ENCODE measurements at regions not wholly inside any gene's neighbourhood (a gene's known extent, or its start where the extent isn't known, plus 50 kb on each side); places are given as distances from the start of the nearest gene placed in this dataset.

GRCh38 chr2:122216071-122216470 is 460.6 kb downstream of the TSN start:
- no peak for DNase-seq

- no peak for DNase-seq
These were observed 461.4 kb downstream of the TSN start for GRCh38 chr2:122216901-122217300.

DNA sequence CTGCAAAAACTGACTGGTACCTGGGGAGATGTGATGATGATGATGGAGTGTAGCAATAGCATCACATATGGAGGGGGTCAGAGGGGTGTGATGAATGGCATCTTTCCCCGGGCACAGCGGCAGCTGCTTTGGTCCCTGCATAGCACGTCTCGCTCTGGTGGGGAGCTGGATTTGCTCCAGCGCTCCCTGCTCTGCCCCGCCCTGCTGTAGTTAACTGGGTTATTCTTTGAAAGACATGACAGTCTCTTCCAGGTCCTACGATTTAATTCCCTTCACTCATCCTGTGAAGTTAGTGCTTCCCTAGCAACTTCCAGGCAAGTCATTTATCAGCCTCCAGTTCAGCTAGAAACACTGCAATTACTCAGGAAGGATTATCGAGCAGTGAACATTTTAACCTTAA is 463.1 kb downstream of the TSN start:
- peak in 2 of 56 donors; percentile 7 to 16 for DNase-seq

DNA sequence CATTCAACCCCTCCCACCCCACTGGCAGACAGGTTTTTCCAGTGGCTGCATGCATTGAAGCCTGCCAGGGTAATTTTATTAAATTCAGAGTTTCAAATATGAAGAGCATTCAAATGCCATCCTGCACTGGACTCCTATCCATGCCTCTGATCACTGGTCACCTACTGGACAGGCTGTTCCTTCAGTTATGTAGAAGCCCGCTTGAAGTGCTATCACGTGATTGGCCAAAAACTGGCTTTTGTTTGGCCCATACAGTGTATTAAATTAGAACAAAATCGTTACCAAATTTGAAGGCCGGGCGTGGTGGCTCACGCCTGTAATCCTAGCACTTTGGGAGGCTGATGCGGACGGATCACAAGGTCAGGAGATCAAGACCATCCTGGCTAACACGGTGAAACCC is 464.1 kb downstream of the TSN start:
- no peak for DNase-seq

- DNase-seq: no peak
These were observed 466.2 kb downstream of the TSN start for GRCh38 chr2:122221665-122222064.

- no peak for DNase-seq
These were observed 475.8 kb downstream of the TSN start for GRCh38 chr2:122231296-122231695.

DNA sequence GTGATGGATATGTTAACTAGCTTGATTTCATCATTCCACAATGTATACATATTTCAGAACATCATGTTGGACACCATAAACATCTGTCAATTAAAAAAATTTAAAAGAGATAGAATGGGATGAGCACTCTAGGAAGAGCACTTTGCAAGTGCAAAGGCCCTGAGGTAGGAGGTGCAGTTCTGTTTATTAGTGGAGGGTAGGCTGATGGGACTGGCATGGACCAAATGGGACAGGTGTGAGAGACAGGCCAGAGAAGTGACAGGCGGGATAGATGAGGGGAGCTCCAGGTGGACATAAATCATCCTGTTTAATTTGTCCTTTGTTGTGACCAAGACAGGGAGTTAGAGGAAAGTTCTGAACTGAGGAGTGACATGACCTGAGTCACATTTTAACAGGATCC is 477.9 kb downstream of the TSN start:
- no peak for DNase-seq

- DNase-seq: peak in 1 of 56 donors; percentile 25
These were observed 480.9 kb downstream of the TSN start for GRCh38 chr2:122236152-122236874.

DNA sequence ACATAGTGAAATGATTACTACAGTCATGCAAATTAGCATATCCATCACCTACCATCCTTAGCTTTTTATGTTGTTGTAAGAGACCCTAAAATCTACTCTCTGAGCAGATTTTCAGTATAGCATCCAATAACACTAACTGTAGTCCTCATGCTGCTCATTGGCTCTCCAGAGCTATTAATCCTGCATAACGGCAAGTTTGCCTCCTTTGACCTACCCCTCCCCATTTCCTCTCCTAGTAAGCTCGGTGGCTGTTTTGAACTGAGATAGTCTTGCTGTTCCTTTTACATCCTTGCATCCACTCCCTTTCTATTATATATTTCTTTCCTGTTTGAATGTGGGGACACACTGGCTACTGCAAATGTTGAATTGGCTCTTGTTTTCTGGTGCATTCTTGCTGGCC is 481.5 kb downstream of the TSN start:
- no peak for DNase-seq

- DNase-seq: no peak
These were observed 482.0 kb downstream of the TSN start for GRCh38 chr2:122237450-122237849.

DNA sequence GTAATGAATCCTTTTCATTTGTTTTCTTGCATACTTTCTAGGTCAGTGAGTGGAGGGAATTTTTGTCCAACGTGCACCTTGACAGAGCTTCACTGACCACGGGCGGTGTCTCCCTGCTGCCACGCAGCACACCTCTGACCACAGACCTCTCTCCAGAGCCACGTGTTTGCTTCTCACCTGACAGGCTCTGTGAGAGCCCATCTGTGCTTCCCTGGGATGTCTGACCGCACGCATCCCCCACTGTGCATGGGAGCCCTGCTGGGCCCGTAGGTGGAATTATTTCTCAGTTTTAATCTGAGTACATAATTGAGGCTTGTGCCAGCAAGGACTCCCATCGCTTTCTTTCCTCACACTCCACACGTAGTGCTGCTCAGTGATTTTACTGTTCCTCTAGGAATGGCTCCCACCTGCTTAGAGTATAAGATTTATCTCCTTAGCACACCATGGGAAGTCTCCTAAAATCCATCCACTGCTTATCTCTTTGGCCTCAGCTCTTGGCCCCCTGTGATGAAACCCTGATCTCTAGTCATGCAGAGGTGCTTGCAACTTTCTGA is 482.6 kb downstream of the TSN start:
- no peak for DNase-seq

GRCh38 chr2:122239440-122239839 is 484.0 kb downstream of the TSN start:
- DNase-seq: no peak

DNA sequence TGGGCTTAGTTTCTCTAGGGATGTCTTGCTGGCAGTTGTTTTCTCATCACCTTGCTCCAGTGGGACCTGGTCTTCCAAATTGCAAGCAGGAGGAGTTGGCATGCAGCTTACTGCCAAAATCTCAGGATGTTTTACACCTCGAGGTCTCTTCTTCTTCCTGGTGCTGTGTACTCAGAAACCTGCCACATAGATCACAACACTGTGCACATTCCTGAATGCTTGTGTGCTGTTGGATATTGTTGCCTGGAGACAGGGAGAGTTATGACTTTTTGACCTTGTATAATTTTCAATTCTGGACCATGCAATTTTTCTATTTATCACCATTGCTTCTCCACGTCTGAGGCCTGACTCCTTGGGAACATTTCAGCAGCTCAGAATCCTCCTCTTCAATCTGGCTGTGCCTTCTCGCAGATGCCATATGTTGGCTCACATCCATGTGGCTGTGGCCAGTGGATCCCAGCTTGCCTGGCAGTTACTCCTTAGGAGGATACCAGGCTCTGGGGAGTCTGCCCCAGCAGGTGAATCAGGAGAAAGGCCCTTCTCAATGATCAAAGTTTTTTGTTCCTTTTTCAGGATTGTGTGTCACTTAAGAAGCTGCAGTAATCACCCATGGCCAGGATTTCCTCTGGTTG is 489.3 kb downstream of the TSN start:
- DNase-seq: no peak

- no peak for DNase-seq
These were observed 494.2 kb downstream of the TSN start for GRCh38 chr2:122249673-122250072.

- DNase-seq: no peak
These were observed 495.7 kb downstream of the TSN start for GRCh38 chr2:122251158-122251557.

- DNase-seq: no peak
These were observed 496.1 kb downstream of the TSN start for GRCh38 chr2:122251566-122251965.

DNA sequence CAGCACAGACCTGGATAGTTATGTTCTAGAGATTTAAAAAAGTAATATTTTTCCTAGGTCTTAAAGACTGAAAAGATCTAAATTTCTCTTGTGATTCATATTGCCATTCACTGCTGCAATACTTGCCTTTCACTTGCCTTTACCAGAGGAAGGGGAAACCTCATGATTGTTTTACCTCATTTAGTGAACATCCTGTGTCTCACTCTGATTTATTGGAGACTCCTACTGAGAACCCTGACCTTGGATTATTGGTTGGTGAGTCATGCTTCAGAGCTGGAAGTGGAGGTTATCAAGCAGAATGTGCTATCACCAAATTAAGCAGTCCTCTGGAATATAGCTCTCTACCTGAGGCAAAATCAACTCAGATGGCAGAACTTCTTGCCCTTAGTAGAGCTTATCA is 500.5 kb downstream of the TSN start:
- no peak for DNase-seq

- no peak for DNase-seq
These were observed 506.5 kb downstream of the TSN start for GRCh38 chr2:122261911-122262310.

GRCh38 chr2:122263746-122264145 is 508.3 kb downstream of the TSN start:
- DNase-seq: no peak

DNA sequence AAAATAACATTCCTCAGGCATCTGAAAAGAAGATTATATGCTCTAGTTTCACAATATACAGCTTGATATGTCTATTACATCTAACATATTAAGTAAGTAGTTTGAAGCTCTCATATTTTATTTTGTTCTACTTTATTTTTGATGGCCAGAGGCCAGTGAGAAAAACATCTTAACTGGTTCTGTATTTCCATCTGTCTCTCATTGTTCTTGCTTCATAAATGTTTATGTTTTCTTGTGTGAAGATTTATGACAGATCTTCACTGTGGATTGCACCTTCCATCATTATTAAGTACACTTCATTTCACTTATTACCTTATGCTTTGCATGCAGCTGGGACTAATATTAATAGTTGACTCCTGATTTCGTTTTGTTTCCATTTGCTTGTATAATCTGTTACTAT is 511.2 kb downstream of the TSN start:
- no peak for DNase-seq

DNA sequence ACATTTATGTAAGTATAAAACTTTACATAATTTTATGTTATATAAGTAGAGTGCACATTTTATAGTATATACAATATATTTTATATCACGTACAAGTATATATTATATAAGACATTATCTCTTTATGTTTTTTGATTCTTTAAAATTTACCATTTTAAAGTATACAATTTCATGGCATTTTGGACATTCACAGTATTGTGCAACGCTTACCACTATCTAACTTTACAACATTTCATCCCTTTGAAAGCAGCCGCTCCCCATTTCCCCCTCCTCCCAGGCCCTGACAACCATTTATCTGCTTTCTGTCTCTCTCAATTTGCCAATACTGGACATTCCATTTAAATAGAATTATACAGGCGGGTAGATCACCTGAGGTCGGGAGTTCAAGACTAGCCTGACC is 512.5 kb downstream of the TSN start:
- DNase-seq: no peak

DNA sequence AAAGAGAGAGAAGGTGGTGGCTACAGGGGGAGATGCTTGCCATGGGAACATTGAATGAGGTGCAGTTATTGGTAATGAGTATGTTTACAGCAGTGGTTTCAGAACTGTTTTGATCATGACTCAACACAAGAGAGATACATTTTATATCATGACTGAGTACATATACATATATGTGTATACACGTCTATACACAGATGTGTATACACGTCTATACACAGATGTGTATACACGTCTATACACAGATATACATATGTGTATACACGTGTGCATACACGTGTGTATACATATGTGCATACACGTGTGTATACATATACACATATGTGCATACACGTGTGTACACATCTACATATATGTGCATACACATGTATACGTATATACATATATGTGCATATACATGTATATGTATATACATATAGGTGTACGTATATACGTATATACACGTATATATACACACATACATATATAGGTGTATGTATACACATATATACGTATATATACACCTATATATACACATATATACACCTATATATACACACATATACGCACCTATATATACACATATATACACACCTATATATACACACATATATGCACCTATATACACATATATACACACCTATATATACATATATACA is 518.5 kb downstream of the TSN start:
- no peak for DNase-seq

DNA sequence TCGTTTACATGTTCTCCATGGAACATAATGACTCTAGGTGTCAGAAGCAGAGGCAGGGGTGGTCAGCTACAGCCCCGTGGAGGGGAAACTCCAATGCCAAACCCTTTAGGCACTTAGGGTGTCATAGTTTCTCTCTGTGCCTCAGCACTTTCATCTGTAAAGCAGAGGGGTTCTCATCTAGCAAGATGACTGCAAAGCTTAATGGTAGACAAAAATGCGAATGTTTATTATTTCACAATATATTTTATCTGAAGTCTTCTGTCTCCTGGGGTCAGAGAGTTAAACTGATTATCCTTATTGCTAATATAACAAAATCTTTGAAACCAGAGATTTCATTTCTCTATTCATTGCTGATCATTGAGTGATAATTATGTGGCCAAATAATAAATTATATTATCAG is 522.5 kb downstream of the TSN start:
- DNase-seq: no peak
